ENCODE measurements at regions not wholly inside any gene's neighbourhood (a gene's known extent, or its start where the extent isn't known, plus 50 kb on each side); places are given as distances from the start of the nearest gene placed in this dataset.

- ATAC-seq (no peak), DNase-seq (no peak)
- H3K27me3 ChIP-seq, result no peaks in the 10 kb centered on the region
- intact Hi-C loops (cut with DNase I; ENCODE audit: low total_unique reads) (no loop called here), in situ Hi-C loops (cut with MboI; ENCODE audit: low sequenced_read_pairs in 4 of 4) (no loop called here)
- H3K4me3 ChIP-seq, result no peak overlapping the region
- no peaks in the 10 kb centered on the region for H3K9me3 ChIP-seq
- no peak overlapping the region for H3K27ac ChIP-seq
- TF ChIP-seq CTCF (IDR thresholded peaks at IDR 0.05 in 4 of 5, conservative IDR thresholded peaks at IDR 0.05 in 1 of 5), result no peak
- no peak for TF ChIP-seq POLR2A (IDR thresholded peaks at IDR 0.05)
- H3K36me3 ChIP-seq, result no peaks in the 10 kb centered on the region
- no peaks in the 10 kb centered on the region for H3K4me1 ChIP-seq
Measured at GRCh38 chr1:63023171-63023570, 239.2 kb downstream of the ATG4C start.

- TF ChIP-seq CTCF (IDR thresholded peaks at IDR 0.05 in 4 of 5, conservative IDR thresholded peaks at IDR 0.05 in 1 of 5) (no peak), POLR2A (IDR thresholded peaks at IDR 0.05) (no peak)
- H3K9me3 ChIP-seq, result no peaks in the 10 kb centered on the region
- in situ Hi-C loops (cut with MboI; ENCODE audit: low sequenced_read_pairs in 4 of 4), result no loop called here
- no peak for DNase-seq
- ATAC-seq, result no peak
- H3K27me3 ChIP-seq, result no peaks in the 10 kb centered on the region
- no peaks in the 10 kb centered on the region for H3K36me3 ChIP-seq
- H3K27ac ChIP-seq, result no peak overlapping the region
- intact Hi-C loops (cut with DNase I; ENCODE audit: low total_unique reads), result no loop called here
- no peak overlapping the region for H3K4me3 ChIP-seq
- H3K4me1 ChIP-seq, result no peaks in the 10 kb centered on the region
Measured at GRCh38 chr1:63023637-63024036, 239.7 kb downstream of the ATG4C start.

GRCh38 chr1:63024132-63024531, 240.2 kb downstream of the ATG4C start:
- intact Hi-C loops (cut with DNase I; ENCODE audit: low total_unique reads), result no loop called here
- DNase-seq (no peak), ATAC-seq (no peak)
- in situ Hi-C loops (cut with MboI; ENCODE audit: low sequenced_read_pairs in 4 of 4), result no loop called here
- no peak for TF ChIP-seq CTCF (IDR thresholded peaks at IDR 0.05 in 4 of 5, conservative IDR thresholded peaks at IDR 0.05 in 1 of 5)
- no peak for TF ChIP-seq POLR2A (IDR thresholded peaks at IDR 0.05)
- Histone ChIP-seq H3K36me3 (no peaks in the 10 kb centered on the region), H3K4me1 (no peaks in the 10 kb centered on the region), H3K4me3 (no peak overlapping the region), H3K9me3 (no peaks in the 10 kb centered on the region), H3K27me3 (no peaks in the 10 kb centered on the region), H3K27ac (no peak overlapping the region)

GRCh38 chr1:63027176-63027575, 243.2 kb downstream of the ATG4C start:
- ATAC-seq, result no peak
- TF ChIP-seq CTCF (IDR thresholded peaks at IDR 0.05 in 4 of 5, conservative IDR thresholded peaks at IDR 0.05 in 1 of 5) (no peak), POLR2A (IDR thresholded peaks at IDR 0.05) (no peak)
- no peak for DNase-seq
- intact Hi-C loops (cut with DNase I; ENCODE audit: low total_unique reads) (no loop called here), in situ Hi-C loops (cut with MboI; ENCODE audit: low sequenced_read_pairs in 4 of 4) (no loop called here)
- no peaks in the 10 kb centered on the region for H3K4me1 ChIP-seq
- H3K9me3 ChIP-seq, result no peaks in the 10 kb centered on the region
- H3K4me3 ChIP-seq, result no peak overlapping the region
- H3K27ac ChIP-seq, result no peak overlapping the region
- no peaks in the 10 kb centered on the region for H3K36me3 ChIP-seq
- no peaks in the 10 kb centered on the region for H3K27me3 ChIP-seq

GRCh38 chr1:63032171-63032570, 248.2 kb downstream of the ATG4C start:
- in situ Hi-C loops (cut with MboI; ENCODE audit: low sequenced_read_pairs in 4 of 4) (no loop called here), intact Hi-C loops (cut with DNase I; ENCODE audit: low total_unique reads) (no loop called here)
- H3K9me3 ChIP-seq, result no peaks in the 10 kb centered on the region
- no peak for ATAC-seq
- no peaks in the 10 kb centered on the region for H3K36me3 ChIP-seq
- no peak for DNase-seq
- H3K4me3 ChIP-seq, result no peak overlapping the region
- no peak for TF ChIP-seq POLR2A (IDR thresholded peaks at IDR 0.05)
- no peak for TF ChIP-seq CTCF (IDR thresholded peaks at IDR 0.05 in 4 of 5, conservative IDR thresholded peaks at IDR 0.05 in 1 of 5)
- H3K4me1 ChIP-seq, result no peaks in the 10 kb centered on the region
- H3K27ac ChIP-seq, result no peak overlapping the region
- no peaks in the 10 kb centered on the region for H3K27me3 ChIP-seq

Data from gastrocnemius medialis (tissue), 4 donors.